ENCODE measurements at regions not wholly inside any gene's neighbourhood (a gene's known extent, or its start where the extent isn't known, plus 50 kb on each side); places are given as distances from the start of the nearest gene placed in this dataset.

DNA sequence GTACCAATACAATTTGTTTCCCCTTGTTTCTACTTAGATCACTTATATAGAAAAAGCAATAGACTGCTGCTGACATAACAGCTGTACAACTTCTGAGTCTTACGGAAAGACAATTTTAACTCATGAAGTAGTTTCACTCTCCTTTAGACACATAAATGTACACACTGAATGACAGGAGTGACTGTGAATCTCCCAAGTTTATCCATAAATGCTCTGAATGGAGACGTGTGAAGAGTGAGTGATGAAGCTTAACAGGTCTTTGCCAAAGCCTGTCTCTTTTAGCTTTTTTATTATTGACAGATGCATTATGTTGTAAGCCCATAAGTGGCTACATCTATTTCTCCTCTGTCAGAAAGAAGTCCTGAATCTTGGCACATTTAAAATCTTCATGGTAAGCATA is 265.9 kb downstream of the TRIM36 start:
- intact Hi-C loops (cut with DNase I; ENCODE audit: low total_unique reads) = no loop called here
- H3K9me3 ChIP-seq = peaks cover 0 to 24% (median 4%) of the 10 kb centered on the region in 4 donors
- H3K27ac ChIP-seq = no peak overlapping the region
- WGBS, 5 donors = 78 to 89% (median 80%) methylated on average over 2 of the region's 2 CpGs
- DNase-seq = no peak
- H3K4me3 ChIP-seq = no peak overlapping the region
- no peaks in the 10 kb centered on the region for H3K4me1 ChIP-seq
- H3K36me3 ChIP-seq = no peaks in the 10 kb centered on the region
- no peak for TF ChIP-seq POLR2A (IDR thresholded peaks at IDR 0.05)
- no peak for TF ChIP-seq EP300 (IDR thresholded peaks at IDR 0.05)
- TF ChIP-seq, protein P1, sequence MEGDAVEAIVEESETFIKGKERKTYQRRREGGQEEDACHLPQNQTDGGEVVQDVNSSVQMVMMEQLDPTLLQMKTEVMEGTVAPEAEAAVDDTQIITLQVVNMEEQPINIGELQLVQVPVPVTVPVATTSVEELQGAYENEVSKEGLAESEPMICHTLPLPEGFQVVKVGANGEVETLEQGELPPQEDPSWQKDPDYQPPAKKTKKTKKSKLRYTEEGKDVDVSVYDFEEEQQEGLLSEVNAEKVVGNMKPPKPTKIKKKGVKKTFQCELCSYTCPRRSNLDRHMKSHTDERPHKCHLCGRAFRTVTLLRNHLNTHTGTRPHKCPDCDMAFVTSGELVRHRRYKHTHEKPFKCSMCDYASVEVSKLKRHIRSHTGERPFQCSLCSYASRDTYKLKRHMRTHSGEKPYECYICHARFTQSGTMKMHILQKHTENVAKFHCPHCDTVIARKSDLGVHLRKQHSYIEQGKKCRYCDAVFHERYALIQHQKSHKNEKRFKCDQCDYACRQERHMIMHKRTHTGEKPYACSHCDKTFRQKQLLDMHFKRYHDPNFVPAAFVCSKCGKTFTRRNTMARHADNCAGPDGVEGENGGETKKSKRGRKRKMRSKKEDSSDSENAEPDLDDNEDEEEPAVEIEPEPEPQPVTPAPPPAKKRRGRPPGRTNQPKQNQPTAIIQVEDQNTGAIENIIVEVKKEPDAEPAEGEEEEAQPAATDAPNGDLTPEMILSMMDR (IDR thresholded peaks at IDR 0.05) = no peak
- TF ChIP-seq POLR2AphosphoS5 (IDR thresholded peaks at IDR 0.05) = no peak
- H3K27me3 ChIP-seq = no peaks in the 10 kb centered on the region

DNA sequence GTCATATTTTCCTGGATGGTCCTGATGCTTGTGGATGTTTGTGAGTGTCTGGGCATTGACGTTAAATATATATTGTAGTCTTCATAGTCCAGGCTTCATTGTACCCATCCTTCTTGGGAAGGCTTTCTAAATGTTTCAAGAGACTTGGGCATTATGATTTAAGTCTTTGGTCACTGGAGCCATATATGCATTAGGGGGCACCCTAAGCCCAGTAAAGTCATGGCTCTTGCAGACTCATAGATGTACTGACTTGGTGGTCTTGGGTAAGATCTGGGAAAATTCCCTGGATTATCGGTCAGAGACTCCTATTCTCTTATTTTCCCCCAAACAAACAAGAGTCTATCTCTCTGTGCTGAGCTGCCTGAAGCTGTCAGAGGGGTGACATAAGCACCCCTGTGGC is 271.1 kb downstream of the TRIM36 start:
- intact Hi-C loops (cut with DNase I; ENCODE audit: low total_unique reads) = no loop called here
- H3K4me3 ChIP-seq = no peak overlapping the region
- no peaks in the 10 kb centered on the region for H3K36me3 ChIP-seq
- TF ChIP-seq POLR2A (IDR thresholded peaks at IDR 0.05) = no peak
- no peak for TF ChIP-seq POLR2AphosphoS5 (IDR thresholded peaks at IDR 0.05)
- TF ChIP-seq, protein P1 (IDR thresholded peaks at IDR 0.05) = no peak
- no peak for TF ChIP-seq EP300 (IDR thresholded peaks at IDR 0.05)
- peaks cover 0 to 18% (median 0%) of the 10 kb centered on the region in 4 donors for H3K9me3 ChIP-seq
- no peaks in the 10 kb centered on the region for H3K4me1 ChIP-seq
- H3K27me3 ChIP-seq = no peaks in the 10 kb centered on the region
- 82 to 89% (median 87%) methylated on average over 2 of the region's 2 CpGs for WGBS, 5 donors
- no peak overlapping the region for H3K27ac ChIP-seq
- DNase-seq = peak in 1 of 2 donors; percentile 3

DNA sequence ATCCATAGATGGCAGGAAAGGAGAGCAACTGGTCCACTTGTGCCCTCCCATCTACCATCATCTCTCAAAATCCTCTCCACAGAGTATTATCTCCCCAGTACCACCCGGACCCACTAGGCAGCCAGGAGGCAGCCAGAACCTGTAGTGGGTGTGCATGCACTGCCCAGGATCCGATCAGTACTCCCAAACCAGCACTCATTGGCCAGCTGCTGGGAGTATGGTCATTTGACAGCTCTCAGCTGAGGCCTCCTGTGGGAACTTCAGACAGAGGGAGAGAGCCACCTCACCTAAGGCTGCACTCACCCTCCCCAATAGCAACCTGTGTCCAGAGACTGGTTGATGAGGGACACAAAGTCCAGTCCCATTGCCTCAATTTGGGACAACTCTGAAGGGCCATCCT is 286.0 kb downstream of the TRIM36 start:
- Histone ChIP-seq H3K27me3 (no peaks in the 10 kb centered on the region), H3K4me3 (no peak overlapping the region), H3K36me3 (no peaks in the 10 kb centered on the region), H3K4me1 (no peaks in the 10 kb centered on the region), H3K9me3 (peaks cover 0 to 9% (median 5%) of the 10 kb centered on the region in 4 donors), H3K27ac (no peak overlapping the region)
- WGBS, 5 donors = 48 to 81% (median 80%) methylated on average over 2 of the region's 2 CpGs
- TF ChIP-seq EP300 (IDR thresholded peaks at IDR 0.05) (no peak), POLR2AphosphoS5 (IDR thresholded peaks at IDR 0.05) (no peak)
- DNase-seq = no peak
- intact Hi-C loops (cut with DNase I; ENCODE audit: low total_unique reads) = no loop called here

GRCh38 chr5:114859438-114859735 is 310.3 kb downstream of the TRIM36 start:
- H3K4me1 ChIP-seq = no peaks in the 10 kb centered on the region
- no peaks in the 10 kb centered on the region for H3K36me3 ChIP-seq
- no peaks in the 10 kb centered on the region for H3K27me3 ChIP-seq
- TF ChIP-seq POLR2A (IDR thresholded peaks at IDR 0.05) (no peak), POLR2AphosphoS5 (IDR thresholded peaks at IDR 0.05) (no peak), EP300 (IDR thresholded peaks at IDR 0.05) (no peak)
- TF ChIP-seq, protein P1 (IDR thresholded peaks at IDR 0.05) = no peak
- no peak overlapping the region for H3K27ac ChIP-seq
- no peaks in the 10 kb centered on the region for H3K9me3 ChIP-seq
- H3K4me3 ChIP-seq = no peak overlapping the region
- peak in 1 of 2 donors; percentile 13 for DNase-seq
- intact Hi-C loops (cut with DNase I; ENCODE audit: low total_unique reads) = no loop called here

DNA sequence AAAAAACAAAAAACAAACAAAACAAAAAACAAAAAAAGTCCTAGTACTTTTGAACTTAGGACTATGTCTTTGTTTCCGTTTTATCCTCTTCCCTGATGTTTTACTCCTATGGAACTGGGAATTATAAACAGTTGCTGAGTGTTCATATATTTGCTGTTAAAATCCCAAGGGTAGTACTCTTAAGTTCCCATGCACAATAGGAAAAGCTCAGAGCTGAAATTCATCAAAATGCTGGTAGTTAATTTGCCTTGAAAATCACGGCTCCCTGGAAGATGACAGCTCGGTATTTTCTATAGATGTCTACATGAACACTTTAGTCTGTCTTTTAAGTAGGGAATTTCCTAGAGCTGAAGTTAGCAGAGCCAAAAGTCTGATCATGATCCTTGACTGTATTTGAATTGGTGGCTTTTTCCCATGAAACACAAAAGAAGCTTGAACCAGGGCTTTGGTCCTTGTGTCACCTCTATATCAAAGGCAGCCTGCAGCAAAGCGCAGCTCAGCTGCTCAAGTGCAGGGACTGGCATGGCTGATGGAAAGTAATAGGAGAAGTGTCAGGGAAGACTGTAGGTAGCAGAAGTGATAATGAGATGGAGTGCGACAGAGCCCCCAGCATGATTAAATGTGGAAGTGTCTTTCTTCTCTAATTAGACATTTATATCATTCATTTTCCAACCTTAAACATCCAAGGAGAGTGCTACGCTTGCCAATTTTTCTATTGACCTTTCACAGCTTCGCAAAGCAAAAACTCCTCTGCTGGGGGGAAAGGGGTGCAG is 310.9 kb downstream of the TRIM36 start:
- Histone ChIP-seq H3K27ac (no peak overlapping the region), H3K27me3 (no peaks in the 10 kb centered on the region), H3K4me3 (no peak overlapping the region), H3K9me3 (no peaks in the 10 kb centered on the region), H3K4me1 (no peaks in the 10 kb centered on the region), H3K36me3 (no peaks in the 10 kb centered on the region)
- 77 to 88% (median 85%) methylated on average over 7 of the region's 7 CpGs for WGBS, 5 donors
- intact Hi-C loops (cut with DNase I; ENCODE audit: low total_unique reads) = no loop called here
- no peak for DNase-seq
- TF ChIP-seq EP300 (IDR thresholded peaks at IDR 0.05) = no peak
- TF ChIP-seq POLR2A (IDR thresholded peaks at IDR 0.05) = no peak
- TF ChIP-seq, protein P1 (IDR thresholded peaks at IDR 0.05) = no peak
- no peak for TF ChIP-seq POLR2AphosphoS5 (IDR thresholded peaks at IDR 0.05)
